Esophagus squamous epithelium (tissue), 4 donors: ENCODE measurements at regions not wholly inside any gene's neighbourhood (a gene's known extent, or its start where the extent isn't known, plus 50 kb on each side); places are given as distances from the start of the nearest gene placed in this dataset.

Source experiments
- CTCF ChIP-seq, 6 experiments: fragments of 450-650 bp in 4 of 6; fragments of 200-600 bp in 2 of 6; sonication (generic) in 2 of 6; IDR thresholded peaks; one replicate each; pipeline ENCODE4 v1.5.1; 2016 to 2019; ENCODE audit warnings: antibody characterized with exemption in 6 of 6, mild to moderate bottlenecking in 4 of 6, moderate library complexity in 4 of 6
- POLR2A ChIP-seq, 4 donors: fragments of 450-650 bp; IDR thresholded peaks; one replicate each; pipeline ENCODE4 v1.6.1; 2017; ENCODE audit warnings: antibody characterized with exemption in 4 of 4, mild to moderate bottlenecking in 4 of 4, moderate library complexity in 3 of 4

- TF ChIP-seq CTCF (IDR thresholded peaks at IDR 0.05) (no peak), POLR2A (IDR thresholded peaks at IDR 0.05) (no peak)
These were observed 567.3 kb upstream of the CXADR start for GRCh38 chr21:16945580-16945979.
